ENCODE measurements at regions not wholly inside any gene's neighbourhood (a gene's known extent, or its start where the extent isn't known, plus 50 kb on each side); places are given as distances from the start of the nearest gene placed in this dataset.

- no peak for DNase-seq
Observed at GRCh38 chr12:124504273-124505000, 63.0 kb downstream of the NCOR2 start.

- DNase-seq, result no peak
Observed at GRCh38 chr12:124503305-124503704, 64.1 kb downstream of the NCOR2 start.

- no peak for DNase-seq
Observed at GRCh38 chr12:124502379-124502778, 65.0 kb downstream of the NCOR2 start.

- no peak for DNase-seq
Observed at GRCh38 chr12:124501827-124502226, 65.6 kb downstream of the NCOR2 start.

GRCh38 chr12:124501112-124501561 lies 66.3 kb downstream of the NCOR2 start:
- DNase-seq, result no peak

GRCh38 chr12:124499898-124500244 lies 67.5 kb downstream of the NCOR2 start:
- no peak for DNase-seq

GRCh38 chr12:124499190-124499753 lies 68.1 kb downstream of the NCOR2 start:
- no peak for DNase-seq

GRCh38 chr12:124498275-124499189 lies 68.9 kb downstream of the NCOR2 start:
- DNase-seq, result peak; percentile 38

GRCh38 chr12:124497658-124498057 lies 69.8 kb downstream of the NCOR2 start:
- DNase-seq, result peak; percentile 81

GRCh38 chr12:124497039-124497438 lies 70.4 kb downstream of the NCOR2 start:
- peak; percentile 67 for DNase-seq

GRCh38 chr12:124496584-124496983 lies 70.8 kb downstream of the NCOR2 start:
- DNase-seq, result peak; percentile 23

GRCh38 chr12:124495194-124495983 lies 72.0 kb downstream of the NCOR2 start:
- no peak for DNase-seq

- DNase-seq, result no peak
Observed at GRCh38 chr12:124494751-124495129, 72.7 kb downstream of the NCOR2 start.

GRCh38 chr12:124493809-124494750 lies 73.3 kb downstream of the NCOR2 start:
- no peak for DNase-seq

- no peak for DNase-seq
Observed at GRCh38 chr12:124492879-124493808, 74.3 kb downstream of the NCOR2 start.

- DNase-seq, result no peak
Observed at GRCh38 chr12:124491856-124492420, 75.5 kb downstream of the NCOR2 start.

- DNase-seq, result no peak
Observed at GRCh38 chr12:124491310-124491709, 76.1 kb downstream of the NCOR2 start.

GRCh38 chr12:124490584-124491305 lies 76.7 kb downstream of the NCOR2 start:
- no peak for DNase-seq

- DNase-seq, result no peak
Observed at GRCh38 chr12:124489915-124490583, 77.4 kb downstream of the NCOR2 start.
